ENCODE measurements at regions not wholly inside any gene's neighbourhood (a gene's known extent, or its start where the extent isn't known, plus 50 kb on each side); places are given as distances from the start of the nearest gene placed in this dataset.
"Not testable (repeated sequence)": the region's sequence is repeated elsewhere in the genome, so short reads cannot be mapped to it uniquely, and the experiment has no call there.

- DNase-seq, result no peak
These were observed 52.9 kb upstream of the HDDC2 start for GRCh38 chr6:125354649-125355048.

- DNase-seq, result no peak
These were observed 55.1 kb upstream of the HDDC2 start for GRCh38 chr6:125356884-125357283.

- DNase-seq, result no peak
These were observed 55.9 kb upstream of the HDDC2 start for GRCh38 chr6:125357515-125358256.

DNA sequence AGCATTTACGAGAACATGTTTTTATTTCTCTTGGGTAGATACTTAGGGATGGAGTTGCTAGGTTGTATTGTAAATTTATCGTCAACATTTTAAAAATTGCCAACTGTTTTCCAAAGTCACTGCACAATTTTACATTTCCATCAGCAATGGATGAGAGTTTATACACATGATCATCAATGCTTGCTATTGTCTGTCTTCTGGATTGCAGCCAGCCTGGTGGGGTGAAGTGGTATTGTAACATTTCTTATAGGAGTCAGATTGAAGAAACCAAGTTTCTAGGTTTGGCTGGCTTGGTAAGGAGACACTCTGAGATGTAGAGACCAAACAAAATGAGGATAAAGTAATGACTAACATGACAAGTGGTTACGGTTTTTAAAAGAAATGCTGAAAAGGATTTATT is 57.1 kb upstream of the HDDC2 start:
- no peak for DNase-seq

DNA sequence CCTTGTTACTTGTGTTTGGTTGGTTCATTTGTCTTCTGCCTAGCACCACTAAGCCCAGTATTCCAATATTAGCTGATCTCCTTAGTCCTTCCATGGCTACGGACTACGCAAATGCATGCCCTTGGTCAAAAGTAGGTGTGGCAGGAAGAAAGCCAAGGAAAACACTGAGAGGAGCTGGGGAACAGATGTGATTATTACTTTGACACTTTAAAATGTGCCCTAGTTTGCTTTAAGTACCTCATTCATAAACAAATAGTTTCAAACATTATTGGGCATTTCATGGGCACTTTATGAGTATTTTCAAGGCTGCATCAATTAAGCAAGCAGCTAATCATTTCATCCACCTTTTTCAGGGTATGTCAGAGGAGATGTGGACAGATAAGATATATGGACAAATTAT is 60.1 kb upstream of the HDDC2 start:
- no peak for DNase-seq

GRCh38 chr6:125363039-125363823 is 61.5 kb upstream of the HDDC2 start:
- DNase-seq, result peak; percentile 57

- no peak for DNase-seq
These were observed 62.0 kb upstream of the HDDC2 start for GRCh38 chr6:125363824-125364165.

DNA sequence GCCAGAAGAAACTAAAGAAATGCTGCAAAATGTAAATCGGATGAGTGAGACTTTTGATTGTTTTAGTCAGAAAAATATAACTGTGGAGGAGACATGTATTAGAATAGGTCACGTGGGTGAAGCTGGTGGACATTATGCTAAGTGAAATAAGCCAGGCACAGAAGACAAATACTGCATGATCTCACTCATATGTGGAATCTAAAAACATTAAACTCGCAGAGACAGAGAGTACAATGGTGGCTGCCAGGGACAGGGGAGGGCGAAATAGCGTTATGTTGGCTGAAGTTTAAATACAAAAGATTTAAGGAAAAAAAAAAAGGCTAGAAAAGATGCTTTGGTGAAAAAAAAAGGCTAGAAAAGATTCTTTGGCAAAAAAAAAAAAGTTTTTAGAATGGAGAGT is 63.5 kb upstream of the HDDC2 start:
- DNase-seq, result no peak

DNA sequence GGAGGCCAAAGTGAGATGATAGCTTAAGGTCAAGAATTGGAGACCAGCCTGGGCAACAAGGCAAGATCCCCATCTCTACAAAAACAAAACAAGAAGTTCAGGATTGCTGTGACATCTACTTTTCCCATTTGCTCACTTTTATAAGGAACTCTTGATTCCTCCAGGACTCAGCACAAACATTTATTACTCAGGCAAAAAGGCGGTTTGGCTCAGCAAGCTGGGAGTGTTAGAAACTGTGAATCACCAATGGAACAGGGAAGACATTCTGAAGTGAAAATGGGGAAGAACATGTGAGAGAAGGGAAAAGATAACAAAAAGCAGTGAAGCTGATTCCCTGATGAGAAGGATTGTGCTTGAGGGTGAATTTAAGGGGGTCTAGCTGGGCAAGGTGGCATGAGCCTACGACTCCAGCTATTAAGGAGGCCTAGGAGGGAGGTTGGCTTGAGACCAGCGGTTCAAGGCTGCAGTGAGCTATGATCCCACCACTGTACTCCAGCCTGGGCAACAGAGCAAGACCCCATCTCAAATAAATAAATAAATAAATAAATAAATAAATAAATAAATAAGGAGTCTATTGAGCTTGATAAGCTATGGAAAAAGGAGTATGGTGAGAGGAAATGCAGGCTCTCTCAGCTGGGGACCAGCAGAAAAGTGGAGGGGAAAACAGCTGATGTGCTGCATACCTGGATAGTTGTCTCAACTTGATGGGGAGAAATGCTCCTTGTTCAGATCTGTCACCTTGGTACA is 65.4 kb upstream of the HDDC2 start:
- DNase-seq, result no peak

DNA sequence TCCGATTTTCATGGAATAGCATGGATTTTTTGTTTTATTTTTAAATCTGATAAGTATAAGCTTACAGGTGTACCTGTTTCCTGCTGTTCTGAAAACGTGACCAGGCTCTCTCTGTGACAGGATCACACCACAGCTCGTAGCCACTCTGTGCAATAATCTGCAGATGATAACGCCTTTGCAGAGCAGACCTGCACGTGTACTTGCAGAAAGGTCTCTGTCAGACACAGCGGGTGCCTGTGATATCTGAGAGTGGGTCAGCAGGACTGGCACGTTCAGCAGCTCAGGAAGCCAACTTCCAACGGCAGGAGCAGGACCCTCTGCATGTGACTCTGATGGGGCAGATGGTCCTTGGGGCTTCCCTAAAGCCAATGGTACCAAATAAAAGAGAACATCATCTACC is 68.6 kb upstream of the HDDC2 start:
- DNase-seq, result no peak

DNA sequence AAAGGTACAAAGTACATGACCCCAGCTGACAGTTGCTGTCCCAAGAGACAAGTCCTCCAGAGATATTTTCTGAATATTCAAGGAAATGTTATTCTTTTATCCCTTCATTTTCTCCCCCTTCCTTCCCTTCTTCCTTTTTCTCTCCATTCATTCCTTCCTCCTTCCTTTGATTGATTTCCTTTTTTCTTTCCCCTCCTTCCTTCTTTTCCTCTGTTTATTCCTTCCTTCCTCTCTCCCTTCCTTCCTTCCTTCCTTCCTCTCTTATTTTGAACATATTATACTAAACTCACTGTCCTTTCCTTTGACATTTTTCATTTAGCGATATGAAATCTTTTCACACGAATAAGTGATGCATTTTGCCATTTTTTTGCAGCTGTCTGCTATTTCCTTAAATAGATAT is 73.2 kb upstream of the HDDC2 start:
- no peak for DNase-seq

GRCh38 chr6:125375821-125376220 is 74.1 kb upstream of the HDDC2 start:
- DNase-seq, result no peak

DNA sequence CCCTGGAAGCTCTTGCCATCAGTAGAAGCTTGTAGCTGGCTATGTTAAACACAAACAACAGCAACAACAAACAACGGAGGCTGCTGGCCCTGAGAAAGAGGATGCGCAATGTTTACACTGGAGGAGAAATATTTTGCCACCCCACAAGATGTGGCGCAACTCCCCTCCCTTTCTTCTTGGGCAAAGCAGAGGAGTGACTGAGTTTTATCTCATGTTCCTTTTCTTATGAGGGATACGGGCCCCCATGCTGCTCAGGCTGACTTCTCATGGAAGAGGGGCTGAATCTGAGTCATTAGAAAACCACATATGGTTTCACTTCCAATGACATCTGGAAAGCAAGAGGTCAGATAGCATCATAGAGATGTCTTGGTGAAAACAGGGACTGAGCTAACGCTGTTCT is 75.9 kb upstream of the HDDC2 start:
- no peak for DNase-seq

GRCh38 chr6:125379174-125379573 is 77.4 kb upstream of the HDDC2 start:
- DNase-seq, result no peak

GRCh38 chr6:125380474-125380873 is 78.7 kb upstream of the HDDC2 start:
- DNase-seq, result no peak

- not testable (repeated sequence) for DNase-seq
These were observed 84.6 kb upstream of the HDDC2 start for GRCh38 chr6:125386337-125386736.

DNA sequence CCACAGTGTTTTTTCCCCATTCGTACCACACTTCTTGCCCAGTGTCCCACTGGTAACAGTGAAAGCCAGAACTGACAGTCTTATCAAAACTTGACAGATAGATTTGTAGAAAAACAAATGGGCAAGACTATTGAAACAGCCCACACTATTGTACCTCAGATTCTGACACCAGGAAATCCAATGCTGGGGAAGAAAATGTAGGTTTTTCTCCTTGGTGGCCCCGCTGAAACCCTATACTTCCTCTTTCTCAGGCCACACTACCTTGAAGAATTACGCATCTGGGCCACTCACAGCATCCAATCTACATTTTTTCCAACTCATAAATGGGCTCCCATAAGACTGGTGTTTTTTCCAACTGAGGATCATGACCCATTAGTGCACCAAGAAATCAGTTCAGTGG is 90.9 kb upstream of the HDDC2 start:
- DNase-seq, result no peak

GRCh38 chr6:125393449-125393858 is 91.7 kb upstream of the HDDC2 start:
- DNase-seq, result no peak

DNA sequence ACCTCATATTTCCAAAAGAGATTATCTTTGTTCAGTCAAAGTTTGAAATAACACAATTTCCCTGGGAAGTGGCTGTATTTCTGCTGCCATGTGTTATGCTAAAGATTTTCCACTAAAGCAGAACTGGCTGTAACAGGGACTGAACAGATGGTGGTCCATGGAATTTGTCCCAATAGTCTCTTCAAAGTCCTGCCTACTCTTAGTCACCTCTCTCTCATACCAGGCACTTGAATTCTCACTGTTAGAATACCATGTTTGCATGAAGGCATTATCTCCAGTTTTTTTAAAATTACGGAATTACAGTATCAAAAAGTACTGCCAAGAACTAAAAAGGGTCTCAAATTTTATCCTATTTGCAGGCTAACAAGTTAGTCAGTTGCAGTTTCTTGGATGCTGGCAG is 105.0 kb upstream of the HDDC2 start:
- no peak for DNase-seq

DNA sequence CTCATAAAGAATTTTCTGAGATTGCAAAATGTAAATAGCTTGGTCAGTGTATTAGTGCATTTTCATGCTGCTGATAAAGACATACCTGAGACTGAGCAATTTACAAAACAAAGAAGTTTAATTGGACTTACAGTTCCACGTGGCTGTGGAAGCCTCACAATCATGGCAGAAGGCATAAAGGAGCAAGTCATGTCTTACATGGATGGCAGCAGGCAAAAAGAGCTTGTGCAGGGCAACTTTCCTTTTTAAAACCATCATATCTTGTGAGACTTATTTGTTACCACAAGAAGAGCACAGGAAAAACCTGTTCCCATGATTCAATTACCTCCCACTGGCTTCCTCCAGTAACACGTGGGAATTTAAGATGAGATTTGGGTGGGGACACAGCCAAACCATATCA is 112.7 kb upstream of the HDDC2 start:
- DNase-seq, result no peak

DNA sequence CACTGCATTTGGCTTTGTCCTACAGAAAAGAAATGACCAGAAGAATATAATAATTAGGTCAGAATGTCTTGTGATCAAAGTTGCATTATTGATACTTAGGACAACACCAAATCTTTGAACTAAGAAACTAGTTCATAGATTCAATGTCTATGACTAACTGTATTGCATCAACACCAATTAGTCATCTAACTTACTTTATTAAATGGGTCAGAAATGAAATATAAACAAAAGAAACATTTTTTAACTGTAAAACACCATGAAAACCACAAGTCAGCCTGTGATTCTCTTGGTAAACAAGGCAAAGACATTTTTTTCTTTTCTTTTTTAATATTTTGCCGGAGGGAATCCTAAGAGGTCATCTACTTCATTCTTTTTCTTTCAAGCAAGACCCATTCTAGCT is 114.1 kb upstream of the HDDC2 start:
- DNase-seq, result no peak

GRCh38 chr6:125421836-125422235 is 120.1 kb upstream of the HDDC2 start:
- no peak for DNase-seq

DNA sequence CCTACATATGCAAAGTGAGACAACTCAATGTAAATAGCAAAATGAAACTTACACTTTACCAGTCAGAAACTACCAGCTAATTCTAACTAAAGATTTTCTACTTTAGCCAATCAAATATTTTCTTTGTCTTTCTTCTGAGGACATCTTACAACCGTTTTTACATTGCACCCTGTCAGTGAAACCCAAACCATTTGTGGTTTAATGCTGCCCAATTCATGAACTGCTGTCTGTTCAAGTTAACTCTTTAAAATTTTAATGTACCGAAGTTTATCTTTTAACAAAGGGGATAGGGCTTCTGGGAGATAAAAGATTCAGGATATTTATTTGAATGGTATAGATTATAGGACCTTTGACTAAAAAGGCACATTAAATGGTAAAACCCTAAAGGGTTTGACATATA is 121.3 kb upstream of the HDDC2 start:
- no peak for DNase-seq

- no peak for DNase-seq
These were observed 130.2 kb upstream of the HDDC2 start for GRCh38 chr6:125431971-125432370.

Data from hindlimb muscle (tissue), 1 donor.